HepG2 (cell line): ENCODE measurements at regions not wholly inside any gene's neighbourhood (a gene's known extent, or its start where the extent isn't known, plus 50 kb on each side); places are given as distances from the start of the nearest gene placed in this dataset.

Experiments used
- CEBPG ChIP-seq: IDR thresholded peaks from 2 replicates; pipeline ENCODE4 v1.6.1; 2016
- CEBPZ ChIP-seq: IDR thresholded peaks from 2 replicates; pipeline ENCODE4 v1.6.1; 2012; ENCODE audit warnings: low read length, improper control_type of control experiment
- CSRNP1 ChIP-seq: sonication (generic); formaldehyde crosslinking; IDR thresholded peaks from 2 replicates; pipeline ENCODE4 v1.8.1; 2023; ENCODE audit warnings: mild to moderate bottlenecking, missing genetic modification reagents
- ELF4 ChIP-seq: sonication (generic); formaldehyde crosslinking; IDR thresholded peaks from 2 replicates; pipeline ENCODE4 v1.5.0; 2020; ENCODE audit warnings: missing genetic modification reagents, mild to moderate bottlenecking, moderate library complexity, borderline replicate concordance
- FOSL2 ChIP-seq: sonication (generic); formaldehyde crosslinking; IDR thresholded peaks from 2 replicates; pipeline ENCODE4 v1.4.0; 2020; ENCODE audit warnings: missing genetic modification reagents
- GZF1 ChIP-seq: sonication (generic); formaldehyde crosslinking; IDR thresholded peaks from 2 replicates; pipeline ENCODE4 v1.5.1; 2020; ENCODE audit warnings: mild to moderate bottlenecking, missing genetic modification reagents
- JUNB ChIP-seq: sonication (generic); formaldehyde crosslinking; IDR thresholded peaks from 2 replicates; pipeline ENCODE4 v1.8.0; 2022; ENCODE audit warnings: missing genetic modification reagents, mild to moderate bottlenecking, borderline replicate concordance
- KDM3A ChIP-seq: IDR thresholded peaks from 2 replicates; pipeline ENCODE4 v1.6.1; 2018; ENCODE audit warnings: low read depth, missing compliant biosample characterization
- LRRFIP1 ChIP-seq: sonication (generic); formaldehyde crosslinking; conservative IDR thresholded peaks from 2 replicates; pipeline ENCODE4 v1.4.0; 2020; ENCODE audit warnings: missing genetic modification reagents
- MXI1 ChIP-seq: IDR thresholded peaks from 3 replicates; pipeline ENCODE4 v1.6.1; 2012; ENCODE audit warnings: low read depth, low read length, inconsistent platforms, borderline replicate concordance
- NAIF1 ChIP-seq: sonication (generic); formaldehyde crosslinking; IDR thresholded peaks from 2 replicates; pipeline ENCODE4 v1.5.0; 2020; ENCODE audit warnings: mild to moderate bottlenecking, missing genetic modification reagents, borderline replicate concordance
- PCBP2 ChIP-seq: fragments of 200-400 bp; formaldehyde crosslinking; optimal IDR thresholded peaks from 2 replicates; pipeline ENCODE3; 2018; ENCODE audit warnings: low read length, low read depth; ENCODE audit not compliant: poor library complexity, severe bottlenecking
- POLR2AphosphoS2 ChIP-seq: IDR thresholded peaks from 2 replicates; pipeline ENCODE4 v1.6.1; 2011; ENCODE audit warnings: low read depth, low read length, improper control_type of control experiment
- SNAI1 ChIP-seq: sonication (generic); formaldehyde crosslinking; IDR thresholded peaks from 2 replicates; pipeline ENCODE4 v1.5.0; 2020; ENCODE audit warnings: mild to moderate bottlenecking, missing genetic modification reagents, borderline replicate concordance
- SOX13 ChIP-seq, 3 experiments: fragments of 450-650 bp in 1 of 3; sonication (generic) in 1 of 3; formaldehyde crosslinking in 1 of 3; IDR thresholded peaks in 2 of 3; conservative IDR thresholded peaks in 1 of 3; 2 replicates each; pipeline versions ENCODE4 v1.5.0 to v1.6.1; 2016 to 2020; ENCODE audit warnings: antibody characterized with exemption in 1 of 3, mild to moderate bottlenecking in 1 of 3, missing compliant biosample characterization in 1 of 3, missing genetic modification reagents in 1 of 3, moderate library complexity in 1 of 3
- TBX2 ChIP-seq: sonication (generic); formaldehyde crosslinking; IDR thresholded peaks from 2 replicates; pipeline ENCODE4 v1.5.0; 2020; ENCODE audit warnings: missing genetic modification reagents, mild to moderate bottlenecking, borderline replicate concordance
- ZNF160 ChIP-seq: sonication (generic); formaldehyde crosslinking; IDR thresholded peaks from 2 replicates; pipeline ENCODE4 v1.8.0; 2022; ENCODE audit warnings: mild to moderate bottlenecking, inconsistent platforms, missing genetic modification reagents
- ZNF251 ChIP-seq: sonication (generic); formaldehyde crosslinking; IDR thresholded peaks from 2 replicates; pipeline ENCODE4 v1.9.0; 2021; ENCODE audit warnings: mild to moderate bottlenecking, missing genetic modification reagents
- ZNF253 ChIP-seq: sonication (generic); formaldehyde crosslinking; IDR thresholded peaks from 2 replicates; pipeline ENCODE4 v1.8.0; 2022; ENCODE audit warnings: mild to moderate bottlenecking, missing genetic modification reagents, borderline replicate concordance
- ZNF383 ChIP-seq: sonication (generic); formaldehyde crosslinking; IDR thresholded peaks from 2 replicates; pipeline ENCODE4 v1.4.0; 2020; ENCODE audit warnings: missing genetic modification reagents, mild to moderate bottlenecking, borderline replicate concordance
- ZNF552 ChIP-seq: sonication (generic); formaldehyde crosslinking; IDR thresholded peaks from 2 replicates; pipeline ENCODE4 v1.9.0; 2022; ENCODE audit warnings: missing genetic modification reagents, mild to moderate bottlenecking, borderline replicate concordance
- ZNF672 ChIP-seq: sonication (generic); formaldehyde crosslinking; IDR thresholded peaks from 2 replicates; pipeline ENCODE4 v1.8.1; 2022; ENCODE audit warnings: missing genetic modification reagents
- ZNF709 ChIP-seq: sonication (generic); formaldehyde crosslinking; IDR thresholded peaks from 2 replicates; pipeline ENCODE4 v1.5.0; 2020; ENCODE audit warnings: mild to moderate bottlenecking, missing genetic modification reagents

DNA sequence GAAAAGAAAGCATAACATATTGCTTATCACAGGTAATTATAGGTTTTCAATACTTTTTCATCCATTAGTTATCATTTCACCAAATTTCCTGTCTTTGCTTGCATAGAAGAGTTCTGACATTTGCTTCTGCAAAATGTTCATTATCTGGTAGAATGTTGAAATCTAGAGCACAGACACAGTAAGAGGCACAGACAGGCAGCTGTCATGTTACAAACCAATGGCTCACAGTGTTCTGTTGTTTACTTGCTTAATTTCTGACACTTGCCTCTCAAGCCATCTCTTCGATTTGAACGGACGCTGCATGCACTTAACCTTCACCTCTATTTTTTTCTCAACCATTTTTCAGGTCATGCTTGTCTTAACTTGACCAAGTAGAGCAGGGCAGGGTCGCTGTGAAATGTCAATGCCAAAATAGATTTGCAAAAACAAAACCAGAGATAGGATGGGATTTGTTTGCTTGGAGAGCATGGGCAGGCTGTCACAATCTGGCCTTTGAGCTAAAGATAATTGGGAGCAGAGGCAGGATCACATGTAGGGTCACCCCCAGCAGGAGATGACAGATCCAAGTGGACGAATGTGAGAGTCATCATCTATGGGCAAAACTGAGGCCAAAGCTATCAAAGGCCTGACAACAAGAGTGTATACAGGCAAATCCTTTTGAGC lies 292.3 kb downstream of the SMARCA1 start (continued):
- TF ChIP-seq SOX13 (IDR thresholded peaks at IDR 0.05) (0 out of 2 replicates have a peak, but pooled peaks have one; percentile 20), SOX13 (CRISPR knock-in tag; conservative IDR thresholded peaks at IDR 0.05 in 1 of 2, IDR thresholded peaks at IDR 0.05 in 1 of 2) (peak in 1 of 2 experiments; percentile 47; a peak in 1 of 4 replicates), GZF1 (CRISPR knock-in tag) (no peak), CEBPZ (no peak), ZNF383 (CRISPR knock-in tag) (no peak), ZNF253 (no peak), CEBPG (peak; percentile 42), KDM3A (CRISPR knock-in tag) (no peak), CSRNP1 (no peak), ZNF160 (CRISPR knock-in tag) (no peak), ZNF251 (CRISPR knock-in tag) (no peak), PCBP2 (no peak), SNAI1 (no peak), ZNF709 (CRISPR knock-in tag) (0 out of 2 replicates have a peak, but pooled peaks have one; percentile 47), FOSL2 (CRISPR knock-in tag) (peak; percentile 24; the same call in 1 of the 2 replicates), NAIF1 (CRISPR knock-in tag) (no peak), POLR2AphosphoS2 (no peak), JUNB (CRISPR knock-in tag) (no peak), TBX2 (CRISPR knock-in tag) (peak; percentile 61; the same call in 1 of the 2 replicates), ELF4 (CRISPR knock-in tag) (no peak), LRRFIP1 (CRISPR knock-in tag) (no peak), MXI1 (peak; percentile 31; the same call in 1 of the 3 replicates), ZNF552 (CRISPR knock-in tag) (no peak), ZNF672 (CRISPR knock-in tag) (no peak)
